DMS53 (cell line): ENCODE measurements at regions not wholly inside any gene's neighbourhood (a gene's known extent, or its start where the extent isn't known, plus 50 kb on each side); places are given as distances from the start of the nearest gene placed in this dataset.
A peak's percentile ranks its signal among the peaks of the same experiment; 100 is the strongest.

Experiments
- DNase-seq: peaks from one replicate; lab custom pipeline; 2025; lab: John Stamatoyannopoulos, UW

DNA sequence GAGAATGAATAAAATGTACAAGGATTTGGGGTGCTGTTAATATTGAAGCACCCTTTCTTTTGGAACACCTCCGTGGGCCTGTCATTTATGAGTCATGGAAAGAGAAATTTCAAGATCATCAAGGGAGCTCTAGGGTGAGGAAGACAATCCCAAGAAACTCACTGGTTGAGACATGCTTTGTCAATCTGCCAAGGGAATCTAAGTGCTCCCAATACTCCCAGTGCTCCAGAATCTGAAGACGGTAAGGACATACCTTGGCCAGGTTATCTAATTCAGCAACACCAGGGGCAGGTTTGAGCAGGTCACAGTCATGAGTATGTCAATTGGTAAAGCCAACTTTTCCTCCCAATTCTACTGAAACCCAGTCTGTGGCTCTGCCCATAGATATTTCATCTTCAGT is 556.4 kb upstream of the CPEB2 start:
- no peak for DNase-seq

GRCh38 chr4:14446311-14446710 is 556.0 kb upstream of the CPEB2 start:
- no peak for DNase-seq

DNA sequence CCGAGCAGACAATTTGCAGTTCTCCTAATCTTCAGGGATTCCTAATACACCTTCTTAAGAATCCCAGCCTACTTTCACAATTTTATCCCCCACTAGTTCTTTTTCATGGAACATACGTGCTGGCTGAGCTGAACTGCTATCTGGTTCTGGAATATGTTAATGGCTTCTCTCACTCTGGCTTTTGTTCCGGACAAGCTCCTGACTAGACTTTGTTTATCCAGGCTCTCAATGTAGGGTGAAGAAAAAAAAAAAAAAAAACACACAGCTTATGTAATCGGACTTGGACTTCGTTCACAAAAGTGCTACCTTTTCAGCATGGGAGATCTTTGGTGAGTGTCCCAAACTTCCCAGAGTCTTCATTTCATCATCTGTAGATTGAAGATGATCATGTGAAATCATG is 555.4 kb upstream of the CPEB2 start:
- DNase-seq = peak; percentile 71

GRCh38 chr4:14449308-14449707 is 553.0 kb upstream of the CPEB2 start:
- DNase-seq = no peak

GRCh38 chr4:14452001-14452400 is 550.3 kb upstream of the CPEB2 start:
- no peak for DNase-seq

- DNase-seq = peak; percentile 16
Measured at GRCh38 chr4:14452764-14453163, 549.5 kb upstream of the CPEB2 start.

DNA sequence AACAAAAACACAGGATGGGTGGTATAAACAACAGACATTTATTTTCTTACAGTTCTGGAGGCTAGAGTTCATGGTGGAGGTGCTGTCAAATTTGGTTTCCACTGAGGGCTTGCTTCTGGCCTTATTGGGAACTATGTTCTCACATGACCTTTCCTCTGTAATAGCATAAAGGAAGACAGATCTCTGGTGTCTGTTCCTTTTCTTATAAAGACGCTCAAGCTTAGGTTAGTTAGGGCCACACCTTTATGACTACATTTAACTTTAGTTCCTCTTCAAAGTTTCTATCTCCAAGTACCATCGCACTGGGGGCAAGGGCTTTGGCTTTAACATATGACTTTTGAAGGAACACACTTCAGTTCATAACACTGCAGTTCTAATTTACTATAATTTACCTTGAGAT is 543.8 kb upstream of the CPEB2 start:
- no peak for DNase-seq

GRCh38 chr4:14465057-14465456 is 537.2 kb upstream of the CPEB2 start:
- no peak for DNase-seq

DNA sequence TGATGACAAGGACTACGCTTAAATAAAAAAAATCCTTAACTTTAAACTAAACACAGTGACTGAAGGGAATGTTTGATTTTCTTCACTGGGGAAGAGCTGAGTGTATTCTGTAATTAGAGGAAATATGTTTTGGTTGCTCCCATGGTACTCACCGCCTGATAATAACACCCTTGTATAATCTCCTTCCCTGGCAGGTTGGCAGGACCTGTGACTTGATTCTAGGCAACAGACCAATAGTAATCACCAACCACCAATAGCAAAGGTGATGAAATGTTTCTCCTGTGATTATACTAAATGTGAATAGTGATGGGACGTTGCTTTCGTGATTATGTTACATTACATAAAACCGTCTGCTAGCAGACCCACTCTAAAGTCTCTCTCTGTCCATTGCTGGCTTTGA is 536.8 kb upstream of the CPEB2 start:
- DNase-seq = no peak

DNA sequence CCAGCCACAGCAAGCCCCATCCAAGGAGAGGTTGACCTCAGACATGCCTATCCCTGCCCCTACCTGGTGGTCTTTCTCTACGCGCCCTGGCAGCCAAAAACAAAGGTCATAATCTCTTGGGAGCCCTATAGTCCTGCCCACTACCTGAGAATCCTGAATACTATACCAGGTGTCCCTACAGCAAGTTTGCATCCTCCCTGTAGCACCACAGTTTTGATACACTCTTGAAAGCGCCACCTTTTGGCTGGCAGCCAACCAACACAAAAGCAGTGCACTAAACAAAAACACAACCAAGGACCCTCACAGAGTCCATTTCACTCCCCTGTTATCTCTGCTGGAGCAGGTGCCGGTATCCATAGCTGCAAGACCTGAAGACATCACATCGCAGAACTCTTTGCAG is 523.8 kb upstream of the CPEB2 start:
- DNase-seq = no peak

DNA sequence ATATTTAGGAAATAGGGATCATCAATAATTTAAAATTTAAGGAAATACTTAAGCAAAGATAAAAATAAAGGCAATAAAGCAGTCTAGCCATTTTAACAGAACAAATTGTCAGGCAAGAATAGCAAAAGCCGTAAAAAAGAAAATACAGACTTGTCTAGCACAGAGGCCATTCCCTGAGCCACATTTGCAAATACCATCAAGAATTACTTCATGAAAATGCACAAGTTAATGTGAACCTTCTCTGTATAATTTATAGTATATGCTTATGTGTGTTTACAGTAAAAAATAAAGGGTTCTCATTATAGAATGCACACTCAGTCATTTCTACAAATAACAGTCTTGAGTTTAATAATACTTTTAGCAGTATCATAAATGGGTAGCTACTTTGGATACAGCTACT is 505.9 kb upstream of the CPEB2 start:
- DNase-seq = no peak

DNA sequence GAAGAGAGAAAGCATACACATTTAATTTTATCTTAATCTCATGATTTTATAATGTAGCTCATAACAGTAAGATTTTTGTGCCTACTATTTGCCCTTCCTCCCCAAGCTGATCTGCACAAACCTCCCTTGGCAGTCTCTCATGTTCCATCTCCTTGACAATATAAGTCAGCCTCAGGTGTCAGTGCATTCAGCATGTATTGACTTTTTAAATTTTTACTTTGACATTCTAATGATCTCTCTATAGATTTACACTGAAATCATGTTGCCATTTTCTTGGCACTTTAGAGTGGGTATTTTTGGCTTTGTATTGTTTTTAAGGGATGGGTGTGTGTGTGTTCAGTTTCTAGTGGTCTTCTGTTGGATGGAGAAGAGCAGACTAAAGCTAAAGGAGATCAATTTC is 505.3 kb upstream of the CPEB2 start:
- DNase-seq = no peak

DNA sequence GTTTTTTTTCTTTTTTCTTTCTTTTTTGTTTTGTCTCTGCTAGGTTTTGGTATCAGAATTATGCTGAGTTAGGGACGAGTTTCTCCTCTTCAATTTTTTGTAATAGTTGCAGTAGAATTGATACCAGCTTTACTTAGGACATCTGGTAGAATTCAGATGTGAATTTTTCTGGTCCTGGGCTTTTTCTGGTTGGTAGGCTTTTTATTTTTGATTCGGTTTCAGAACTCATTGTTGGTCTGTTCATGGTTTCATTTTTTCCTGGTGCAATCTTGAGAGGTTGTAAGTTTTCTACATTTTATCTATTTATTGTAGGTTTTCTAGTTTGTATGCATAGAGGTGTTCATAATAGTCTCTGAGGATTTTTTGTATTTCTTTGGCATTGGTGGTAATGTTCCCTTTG is 498.1 kb upstream of the CPEB2 start:
- DNase-seq = no peak

DNA sequence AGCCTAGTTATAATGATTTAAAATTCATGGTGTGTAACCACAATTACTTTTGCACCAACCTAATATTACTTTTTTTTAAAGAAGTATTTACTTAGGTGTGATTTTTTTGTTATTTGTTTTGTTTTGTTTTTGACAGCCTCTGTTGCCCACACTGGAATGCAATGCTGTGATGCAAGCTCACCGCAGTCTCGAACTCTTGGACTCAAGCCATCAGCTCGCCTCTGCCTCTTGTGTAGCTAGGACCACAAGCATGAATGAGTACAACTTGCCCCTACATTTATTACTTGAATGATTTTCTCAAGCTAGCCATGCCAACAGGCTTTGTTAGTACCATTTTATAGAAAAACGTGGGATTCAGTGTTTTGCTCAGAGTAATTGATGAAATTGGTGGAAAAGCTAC is 488.8 kb upstream of the CPEB2 start:
- no peak for DNase-seq

GRCh38 chr4:14515556-14515955 is 486.7 kb upstream of the CPEB2 start:
- no peak for DNase-seq

- no peak for DNase-seq
Measured at GRCh38 chr4:14518136-14518535, 484.1 kb upstream of the CPEB2 start.

DNA sequence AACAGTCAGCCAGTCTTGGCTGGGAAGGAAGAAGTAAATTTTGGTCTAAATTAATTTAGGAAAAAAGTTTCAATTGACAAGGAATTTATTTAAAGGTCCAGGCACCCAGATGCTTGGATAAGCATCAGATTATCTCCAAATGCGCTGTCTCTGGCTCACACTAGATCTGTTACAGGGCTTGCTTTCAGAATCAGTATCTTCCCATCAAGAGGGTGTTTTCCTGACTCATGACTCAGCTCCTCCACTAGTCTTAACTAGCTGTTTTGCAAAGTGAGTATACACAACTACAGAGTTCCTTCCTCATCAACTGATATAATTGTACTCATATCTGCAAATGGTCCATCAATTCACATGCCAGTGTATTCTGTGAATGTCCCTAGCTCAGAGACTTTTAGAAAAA is 482.1 kb upstream of the CPEB2 start:
- DNase-seq = peak; percentile 37

DNA sequence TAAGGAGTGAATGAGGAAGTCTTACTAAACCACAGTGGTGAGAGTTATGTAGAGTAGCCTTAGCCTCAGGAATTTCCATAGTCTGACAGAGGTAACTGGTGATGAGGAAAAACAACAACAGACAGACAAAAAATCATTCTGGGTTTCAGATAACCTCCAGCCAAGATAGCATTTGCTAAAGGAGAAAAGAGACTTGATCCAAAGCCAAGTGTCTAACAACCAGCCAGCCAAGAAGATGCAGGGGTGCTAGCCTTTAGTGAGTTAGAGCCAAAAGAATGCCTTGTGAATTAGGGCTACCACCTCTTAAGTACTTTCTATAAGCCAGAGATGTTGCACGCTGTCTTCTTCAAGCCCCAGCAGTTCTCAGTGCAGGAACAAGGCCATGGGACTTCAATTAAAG is 478.0 kb upstream of the CPEB2 start:
- no peak for DNase-seq

GRCh38 chr4:14528918-14529317 is 473.4 kb upstream of the CPEB2 start:
- DNase-seq = no peak

GRCh38 chr4:14529653-14530052 is 472.6 kb upstream of the CPEB2 start:
- peak; percentile 93 for DNase-seq

DNA sequence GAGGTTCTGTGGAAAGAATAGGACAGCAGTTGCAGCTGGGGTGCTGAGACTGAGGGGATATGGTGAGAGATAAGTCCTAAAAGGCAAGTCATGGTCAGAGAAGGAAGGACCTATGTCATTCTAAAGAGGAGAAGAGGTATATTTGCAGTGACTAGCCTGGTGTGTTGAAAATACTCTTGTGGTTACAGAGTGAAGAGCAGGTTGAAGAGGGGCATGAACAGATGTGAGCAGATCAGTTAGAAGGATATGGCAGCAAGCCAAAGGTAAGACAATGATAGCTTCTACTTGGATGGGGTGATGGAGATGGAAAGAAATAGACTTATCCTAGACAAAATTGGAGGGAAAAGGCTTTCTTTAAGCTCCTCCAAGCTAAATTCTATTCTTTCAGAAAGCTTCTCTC is 469.8 kb upstream of the CPEB2 start:
- peak; percentile 95 for DNase-seq

- DNase-seq = no peak
Measured at GRCh38 chr4:14539246-14539645, 463.0 kb upstream of the CPEB2 start.

GRCh38 chr4:14545163-14545562 is 457.1 kb upstream of the CPEB2 start:
- DNase-seq = no peak

GRCh38 chr4:14545807-14546206 is 456.5 kb upstream of the CPEB2 start:
- no peak for DNase-seq

DNA sequence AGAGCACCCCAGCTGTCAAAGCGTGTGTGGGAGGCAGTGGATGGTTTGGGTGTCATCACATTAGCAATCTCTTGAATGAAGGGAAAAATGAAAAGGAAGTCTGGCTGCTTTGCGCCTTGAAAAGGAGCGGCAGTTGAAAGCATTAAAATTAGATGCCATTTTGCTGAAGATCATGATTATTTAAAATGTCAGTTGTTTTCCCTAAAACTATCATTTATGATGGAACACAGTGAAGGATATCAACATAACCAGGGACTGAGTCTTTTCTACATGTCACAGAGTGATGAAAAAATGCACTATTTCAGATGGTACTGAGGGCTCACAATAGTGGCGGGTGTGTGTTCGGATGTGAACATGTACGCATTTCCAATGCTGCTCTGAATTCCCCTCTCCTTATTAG is 450.2 kb upstream of the CPEB2 start:
- DNase-seq = no peak
